GM18909 (cell line): ENCODE measurements at regions not wholly inside any gene's neighbourhood (a gene's known extent, or its start where the extent isn't known, plus 50 kb on each side); places are given as distances from the start of the nearest gene placed in this dataset.

Experiments used
- ATAC-seq: cut with Tn5 transposase; IDR thresholded peaks from one replicate; pipeline ENCODE4 v1.9.1; 2021; ENCODE audit warnings: mild to moderate bottlenecking; ENCODE audit not compliant: unreplicated experiment, poor library complexity

- ATAC-seq = no peak
Measured at GRCh38 chr4:44038811-44039210, 409.8 kb downstream of the KCTD8 start.

GRCh38 chr4:44046491-44046890 lies 402.1 kb downstream of the KCTD8 start:
- no peak for ATAC-seq

- no peak for ATAC-seq
Measured at GRCh38 chr4:44056721-44057151, 391.9 kb downstream of the KCTD8 start.

GRCh38 chr4:44070843-44071242 lies 377.8 kb downstream of the KCTD8 start:
- ATAC-seq = no peak

- no peak for ATAC-seq
Measured at GRCh38 chr4:44071959-44072955, 376.4 kb downstream of the KCTD8 start.

- no peak for ATAC-seq
Measured at GRCh38 chr4:44086753-44087152, 361.9 kb downstream of the KCTD8 start.

- no peak for ATAC-seq
Measured at GRCh38 chr4:44093390-44093789, 355.2 kb downstream of the KCTD8 start.

GRCh38 chr4:44098973-44099372 lies 349.6 kb downstream of the KCTD8 start:
- no peak for ATAC-seq

- ATAC-seq = no peak
Measured at GRCh38 chr4:44100456-44100855, 348.2 kb downstream of the KCTD8 start.

GRCh38 chr4:44118971-44119680 lies 329.5 kb downstream of the KCTD8 start:
- ATAC-seq = no peak

- ATAC-seq = no peak
Measured at GRCh38 chr4:44120646-44121045, 328.0 kb downstream of the KCTD8 start.

GRCh38 chr4:44121210-44121609 lies 327.4 kb downstream of the KCTD8 start:
- no peak for ATAC-seq
